Fibroblast of lung (primary cell): ENCODE measurements at regions not wholly inside any gene's neighbourhood (a gene's known extent, or its start where the extent isn't known, plus 50 kb on each side); places are given as distances from the start of the nearest gene placed in this dataset.

ENCODE experiments used
- EZH2 ChIP-seq: IDR thresholded peaks from 2 replicates; pipeline ENCODE4 v1.5.1; 2012; ENCODE audit warnings: low read length, control low read depth, mild to moderate bottlenecking; ENCODE audit errors: missing control alignments
- TF ChIP-seq, protein P1 (sequence below), 2 donors: IDR thresholded peaks in 1 of 2; conservative IDR thresholded peaks in 1 of 2; 1 replicate in 1 of 2; 2 replicates in 1 of 2; pipeline ENCODE4 v1.5.1; 2011 to 2012; ENCODE audit warnings: low read length in 2 of 2, control low read depth in 1 of 2, inconsistent platforms in 1 of 2, low read depth in 1 of 2, mild to moderate bottlenecking in 1 of 2

GRCh38 chr13:79160818-79161217 lies 245.2 kb downstream of the RBM26 start:
- no peak for TF ChIP-seq EZH2
- TF ChIP-seq, protein P1, sequence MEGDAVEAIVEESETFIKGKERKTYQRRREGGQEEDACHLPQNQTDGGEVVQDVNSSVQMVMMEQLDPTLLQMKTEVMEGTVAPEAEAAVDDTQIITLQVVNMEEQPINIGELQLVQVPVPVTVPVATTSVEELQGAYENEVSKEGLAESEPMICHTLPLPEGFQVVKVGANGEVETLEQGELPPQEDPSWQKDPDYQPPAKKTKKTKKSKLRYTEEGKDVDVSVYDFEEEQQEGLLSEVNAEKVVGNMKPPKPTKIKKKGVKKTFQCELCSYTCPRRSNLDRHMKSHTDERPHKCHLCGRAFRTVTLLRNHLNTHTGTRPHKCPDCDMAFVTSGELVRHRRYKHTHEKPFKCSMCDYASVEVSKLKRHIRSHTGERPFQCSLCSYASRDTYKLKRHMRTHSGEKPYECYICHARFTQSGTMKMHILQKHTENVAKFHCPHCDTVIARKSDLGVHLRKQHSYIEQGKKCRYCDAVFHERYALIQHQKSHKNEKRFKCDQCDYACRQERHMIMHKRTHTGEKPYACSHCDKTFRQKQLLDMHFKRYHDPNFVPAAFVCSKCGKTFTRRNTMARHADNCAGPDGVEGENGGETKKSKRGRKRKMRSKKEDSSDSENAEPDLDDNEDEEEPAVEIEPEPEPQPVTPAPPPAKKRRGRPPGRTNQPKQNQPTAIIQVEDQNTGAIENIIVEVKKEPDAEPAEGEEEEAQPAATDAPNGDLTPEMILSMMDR (conservative IDR thresholded peaks at IDR 0.05 in 1 of 2, IDR thresholded peaks at IDR 0.05 in 1 of 2; ENCODE audit: low read depth in 1 of 2, low read length in 2 of 2), result no peak
